Muscle of back (tissue), 3 donors: ENCODE measurements at regions not wholly inside any gene's neighbourhood (a gene's known extent, or its start where the extent isn't known, plus 50 kb on each side); places are given as distances from the start of the nearest gene placed in this dataset.
A peak's percentile ranks its signal among the peaks of the same experiment; 100 is the strongest.

Source experiments
- DNase-seq, 3 donors: peaks; one replicate each; pipeline versions ENCODE4 v3.0.0 to v3.0.0-alpha.2; 2013

DNA sequence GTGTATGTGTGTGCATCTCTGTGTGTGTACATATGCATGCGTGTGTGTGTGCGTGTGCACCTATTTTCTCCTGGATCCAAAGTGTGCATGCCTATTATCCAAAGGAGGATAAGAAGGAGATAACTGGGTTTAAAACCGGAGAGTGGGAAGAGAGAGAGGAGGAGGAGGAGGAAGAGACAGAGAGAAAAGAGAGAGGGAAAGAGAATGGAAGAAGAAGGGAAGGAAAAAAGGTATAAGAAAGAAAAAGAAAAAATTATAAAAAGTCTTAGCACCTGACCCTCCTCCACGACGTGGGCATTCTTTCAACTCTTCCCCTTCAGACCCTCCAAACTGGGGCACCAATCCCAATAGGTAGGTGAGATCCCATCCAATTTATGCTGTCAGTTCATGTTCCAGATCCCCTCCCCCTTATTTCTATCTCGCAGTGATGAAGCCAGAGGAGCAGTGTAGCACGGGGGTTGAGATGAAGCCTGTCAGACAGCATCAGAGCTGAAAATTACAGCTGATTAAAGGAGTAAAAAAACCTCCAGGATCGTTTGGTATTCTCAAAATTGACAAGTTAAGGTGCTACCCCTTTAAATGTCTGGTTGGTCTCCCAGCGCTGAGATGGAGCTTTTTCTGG lies 386.7 kb upstream of the ATP5MC3 start:
- no peak for DNase-seq

DNA sequence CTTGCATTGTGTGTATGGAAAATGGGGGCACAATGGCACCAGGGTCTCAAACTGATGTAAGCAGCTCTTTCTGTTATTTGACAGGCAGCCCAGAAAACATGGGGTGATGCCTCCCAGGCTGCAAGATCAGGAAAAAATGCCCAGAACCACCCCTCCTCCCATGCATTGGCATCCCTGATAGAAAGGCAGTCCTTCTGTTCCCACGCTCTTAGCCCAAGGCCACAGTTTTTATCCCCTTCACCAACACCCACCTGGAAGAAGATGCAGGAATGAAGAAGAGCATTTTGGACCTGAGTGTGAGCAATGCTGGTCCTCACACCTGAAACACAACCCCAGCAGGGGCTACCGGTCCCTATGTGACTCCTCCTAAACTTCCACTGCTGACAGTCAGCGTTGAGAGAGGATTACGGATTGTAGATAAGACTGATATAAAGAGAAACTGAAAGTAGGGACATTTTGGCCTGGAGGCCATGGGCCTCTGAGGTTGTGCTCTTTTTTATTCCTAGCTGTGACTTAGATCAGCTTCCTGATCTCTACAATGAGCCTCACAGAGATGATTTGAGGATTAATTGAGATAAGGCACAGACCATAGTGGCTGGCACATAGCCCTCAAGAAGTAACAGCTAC lies 386.0 kb upstream of the ATP5MC3 start:
- DNase-seq = no peak

DNA sequence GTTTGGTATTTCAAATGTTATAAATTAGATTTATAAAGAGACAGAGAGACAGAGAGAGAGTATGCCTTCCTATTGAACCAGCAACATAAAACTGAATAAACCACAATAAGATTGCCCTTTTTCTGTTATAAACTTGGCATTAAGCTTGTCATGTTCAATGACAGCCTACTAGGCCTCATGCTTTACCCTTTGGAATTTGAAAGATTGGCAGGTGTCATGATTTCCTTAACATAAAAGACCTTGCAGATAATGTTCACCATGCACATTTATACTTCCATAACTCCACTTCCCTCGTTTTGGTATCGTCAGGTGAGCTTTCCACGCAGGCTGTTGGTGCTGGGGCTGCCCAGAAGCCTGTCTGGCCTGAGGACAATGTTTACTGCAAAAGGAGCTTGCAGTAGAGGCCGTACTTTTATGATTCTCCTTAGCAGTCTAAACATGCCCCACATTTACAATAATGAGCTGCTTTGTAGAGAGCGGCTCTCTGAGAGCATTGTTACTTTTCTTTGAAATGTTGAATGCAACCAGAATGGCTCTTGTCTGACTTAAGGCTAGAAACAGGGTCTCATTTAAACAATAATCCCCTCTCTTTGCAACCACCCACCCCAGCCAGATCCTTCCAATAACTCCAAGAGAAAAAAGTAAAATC lies 379.1 kb upstream of the ATP5MC3 start:
- no peak for DNase-seq

DNA sequence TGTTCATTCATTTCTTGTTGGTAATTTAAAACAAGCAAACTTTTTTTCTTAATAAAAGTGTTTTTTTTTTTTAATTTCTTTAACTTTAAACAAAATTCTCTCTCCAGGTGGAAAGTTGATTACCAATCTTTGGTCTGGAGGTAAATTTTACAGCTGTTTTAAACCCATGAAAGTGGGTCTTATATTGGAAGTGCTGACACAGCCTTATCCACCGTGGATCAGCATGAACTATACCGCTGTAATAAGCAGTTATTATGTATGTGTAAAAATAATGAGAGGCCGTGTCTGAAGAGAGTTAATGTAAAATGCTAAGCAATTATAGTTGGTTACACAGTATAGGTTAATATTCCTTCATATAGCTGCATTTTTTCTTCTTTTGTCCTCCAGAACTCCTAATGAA lies 378.1 kb upstream of the ATP5MC3 start:
- no peak for DNase-seq

DNA sequence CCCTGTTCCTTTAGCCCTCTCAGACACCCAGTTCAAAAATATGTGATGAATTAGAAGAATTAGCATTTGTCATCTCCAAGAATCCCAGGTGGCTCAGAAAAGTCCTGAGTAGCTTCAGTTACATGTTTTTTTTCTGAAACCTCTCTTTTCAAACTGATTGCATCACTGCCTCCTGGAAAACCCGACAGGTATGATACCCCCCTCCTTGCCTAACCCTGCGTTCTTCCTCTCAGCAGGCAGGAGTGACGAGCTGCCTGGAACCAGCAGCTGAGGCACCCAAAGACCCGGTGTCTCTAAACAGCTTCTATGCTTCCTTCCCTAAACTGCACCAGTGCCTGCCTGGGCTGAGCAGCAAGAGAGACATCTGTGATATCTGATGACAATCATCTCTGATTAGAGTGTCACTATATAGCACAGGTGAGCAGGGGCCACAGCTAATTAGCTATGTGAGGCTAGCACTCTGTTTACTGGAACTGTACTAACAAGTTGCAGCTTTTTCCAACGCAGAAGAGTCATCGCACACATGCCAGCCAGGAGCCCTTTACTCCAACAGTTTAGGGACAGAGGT lies 376.4 kb upstream of the ATP5MC3 start:
- DNase-seq = no peak

DNA sequence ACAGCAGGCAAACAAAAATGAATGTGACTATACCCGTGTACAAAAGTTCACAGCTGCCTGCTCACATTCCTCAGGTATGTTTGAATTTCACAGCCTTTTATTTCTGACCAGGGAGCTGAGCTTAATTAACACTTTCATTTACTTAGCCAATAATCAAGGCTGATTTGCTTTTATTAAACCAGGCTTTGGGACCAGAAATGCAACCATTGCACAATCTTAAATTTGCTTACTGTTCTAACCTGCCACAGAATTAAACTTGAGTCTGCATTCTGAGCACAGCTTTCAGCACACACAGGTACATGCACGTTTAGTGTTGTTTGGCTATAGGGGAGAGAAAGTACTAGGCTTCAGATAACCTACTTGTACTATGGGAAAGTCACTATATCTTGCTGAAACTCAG lies 372.4 kb upstream of the ATP5MC3 start:
- DNase-seq = no peak

DNA sequence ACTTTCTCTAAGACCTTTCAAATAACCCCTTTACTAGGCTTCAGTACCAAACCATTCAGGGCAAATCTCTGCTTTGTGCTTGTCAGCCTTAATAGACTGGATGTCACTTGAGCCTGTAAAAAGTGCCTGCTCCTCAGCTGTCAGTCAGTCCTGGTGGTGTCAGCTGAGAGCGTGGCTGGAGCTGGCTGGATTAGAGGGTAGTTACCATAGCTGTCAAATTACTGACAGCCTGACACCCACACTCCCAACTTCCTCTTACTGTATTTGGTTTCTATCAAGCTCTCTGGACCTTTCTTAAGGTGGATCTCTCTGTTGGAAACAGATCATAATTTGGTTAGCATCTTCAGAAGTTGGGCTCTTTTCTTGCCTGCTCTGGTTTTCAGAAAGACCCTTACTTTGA lies 371.4 kb upstream of the ATP5MC3 start:
- DNase-seq = peak in 1 of 3 donors; percentile 30

DNA sequence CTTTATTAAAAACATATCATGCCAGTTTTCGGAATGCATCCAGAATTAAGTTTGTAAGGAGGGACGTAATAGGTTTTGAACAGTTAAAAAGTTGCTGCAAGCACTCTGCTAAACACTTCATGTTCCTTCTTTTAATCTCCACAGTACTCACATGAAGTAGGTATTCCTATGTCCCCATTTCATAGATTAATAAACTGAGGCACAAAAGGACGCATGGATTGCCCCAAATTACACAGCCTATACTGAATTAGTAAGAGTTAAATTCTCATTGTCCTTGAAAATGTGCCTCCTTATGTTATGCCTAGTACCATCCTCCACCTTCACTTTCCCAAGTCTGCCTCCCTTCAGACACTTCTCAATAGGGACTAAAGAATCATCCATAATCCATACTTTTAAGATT lies 358.9 kb upstream of the ATP5MC3 start:
- no peak for DNase-seq

DNA sequence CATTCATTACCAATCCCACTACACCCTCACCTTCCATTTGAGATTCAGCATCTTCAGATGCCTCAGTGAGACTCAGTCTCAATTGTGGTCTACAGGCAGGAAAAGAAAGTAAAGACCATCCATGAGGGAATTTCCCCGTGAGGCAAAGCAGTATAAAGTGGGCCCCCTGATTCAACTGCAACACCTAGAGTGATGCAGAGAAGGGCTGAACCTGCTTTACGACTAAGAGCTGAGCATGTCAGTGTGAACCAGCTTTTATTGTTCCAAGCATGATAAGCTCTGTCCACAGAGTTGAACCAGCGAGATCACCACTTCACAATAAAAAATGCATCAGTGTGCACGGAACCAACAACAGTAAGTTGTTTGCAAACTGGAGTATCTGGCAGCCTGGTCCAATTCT lies 357.6 kb upstream of the ATP5MC3 start:
- no peak for DNase-seq

DNA sequence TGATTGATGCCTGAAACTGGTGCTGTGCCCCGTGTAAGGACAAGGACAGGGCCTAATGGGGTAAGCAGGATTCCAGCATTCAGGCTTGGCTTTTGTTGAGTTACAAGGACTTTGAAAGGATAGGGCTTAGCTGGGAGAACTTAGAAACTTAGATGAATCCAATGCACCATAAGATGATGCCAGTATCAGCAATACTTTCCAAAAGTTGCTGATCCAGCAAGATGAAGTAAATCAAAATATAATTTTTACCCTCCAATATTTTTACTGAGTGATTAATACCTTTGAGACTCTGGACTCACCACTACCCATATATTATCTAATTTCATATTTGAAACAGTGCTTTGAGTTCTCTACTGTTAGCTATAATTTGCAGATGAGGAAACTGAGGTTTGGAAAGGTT lies 354.5 kb upstream of the ATP5MC3 start:
- no peak for DNase-seq

DNA sequence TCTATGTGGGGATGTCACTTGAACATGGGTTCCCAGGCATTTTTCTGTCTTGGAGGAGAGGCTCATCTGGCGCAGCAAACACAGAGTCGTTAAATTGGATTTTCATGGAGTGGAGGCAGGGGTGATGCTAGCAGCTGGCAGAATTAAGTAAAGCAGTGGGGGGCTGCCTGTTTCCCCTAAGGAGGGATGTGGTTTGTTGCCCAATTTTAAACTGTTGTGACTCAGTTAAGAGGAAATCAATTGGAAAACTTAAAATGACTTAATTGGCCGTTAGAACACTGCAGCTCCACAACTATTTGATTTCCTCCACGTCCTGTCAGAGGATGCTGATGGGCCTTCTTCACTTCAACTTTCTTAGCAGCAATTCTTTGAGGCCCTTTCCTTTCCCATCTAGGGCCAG lies 354.1 kb upstream of the ATP5MC3 start:
- no peak for DNase-seq

DNA sequence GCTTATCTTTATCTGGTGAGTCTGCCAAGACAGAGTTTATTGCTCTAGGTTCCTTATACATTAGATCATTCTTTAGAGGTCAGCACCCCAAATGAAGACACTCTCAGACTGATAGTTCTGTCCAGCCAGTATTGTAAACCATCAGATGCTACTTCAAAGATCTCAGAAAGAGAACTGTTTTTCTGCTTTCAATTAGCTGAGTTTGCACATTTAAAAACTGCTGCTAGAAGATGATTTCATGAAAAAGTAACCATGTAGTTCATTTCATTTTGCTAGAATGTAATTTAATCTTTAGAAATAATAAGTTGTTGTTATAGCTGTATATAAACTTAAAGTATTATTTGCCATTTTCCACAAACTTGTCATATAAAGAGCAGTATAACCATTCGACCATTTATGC lies 344.5 kb upstream of the ATP5MC3 start:
- no peak for DNase-seq

DNA sequence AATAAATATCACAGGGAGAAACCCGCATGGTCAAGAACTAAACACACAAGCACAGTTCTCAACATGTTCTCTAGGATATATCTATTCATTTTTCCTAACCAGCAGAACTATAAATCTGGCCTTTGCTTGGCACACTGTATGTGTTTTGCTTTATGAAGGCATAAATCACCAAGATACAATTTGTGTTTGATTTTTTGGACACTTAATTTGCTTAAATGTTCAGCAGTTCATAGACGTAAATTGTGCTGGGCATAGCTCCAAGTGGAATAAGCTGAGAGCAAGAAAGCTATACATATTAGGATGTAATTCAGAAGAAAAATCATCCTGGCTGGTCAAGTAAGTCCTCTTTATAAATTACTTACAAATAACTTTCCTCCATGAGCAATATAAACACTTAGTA lies 341.5 kb upstream of the ATP5MC3 start:
- peak in 1 of 3 donors; percentile 11 for DNase-seq

DNA sequence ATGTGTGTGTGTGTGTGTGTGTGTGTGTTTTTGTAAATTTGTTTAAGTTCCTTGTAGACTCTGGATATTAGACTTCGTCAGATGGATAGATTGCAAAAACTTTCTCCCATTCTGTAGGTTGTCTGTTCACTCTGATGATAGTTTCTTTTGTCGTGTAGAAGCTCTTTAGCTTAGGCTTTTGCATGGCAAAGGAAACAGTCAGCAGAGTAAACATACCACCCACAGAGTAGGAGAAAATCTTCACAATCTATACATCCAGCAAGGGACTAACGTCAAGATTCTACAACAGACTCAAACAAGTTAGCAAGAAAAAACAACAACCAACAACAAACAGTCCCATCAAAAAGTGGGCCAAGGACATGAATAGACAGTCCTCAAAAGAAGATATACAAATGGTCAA lies 336.7 kb upstream of the ATP5MC3 start:
- DNase-seq = no peak

DNA sequence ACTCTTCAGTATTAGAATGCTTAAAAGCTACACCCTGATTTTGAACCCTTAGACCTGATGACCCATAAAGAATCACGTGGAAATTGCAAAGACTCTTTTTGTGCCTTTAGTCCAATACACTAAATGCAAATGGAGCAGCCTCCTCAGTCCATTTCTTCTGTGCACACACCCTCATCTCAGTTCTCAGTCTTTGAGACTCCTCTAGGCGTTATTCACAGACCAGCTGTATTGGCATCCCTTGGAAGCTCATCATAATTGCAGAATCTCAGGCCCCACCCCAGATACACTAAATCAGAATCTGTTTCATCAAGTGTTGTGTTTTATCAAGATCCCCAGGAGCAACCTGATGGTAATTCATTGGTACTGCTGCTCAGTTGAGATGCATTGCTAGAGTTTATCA lies 335.0 kb upstream of the ATP5MC3 start:
- no peak for DNase-seq

DNA sequence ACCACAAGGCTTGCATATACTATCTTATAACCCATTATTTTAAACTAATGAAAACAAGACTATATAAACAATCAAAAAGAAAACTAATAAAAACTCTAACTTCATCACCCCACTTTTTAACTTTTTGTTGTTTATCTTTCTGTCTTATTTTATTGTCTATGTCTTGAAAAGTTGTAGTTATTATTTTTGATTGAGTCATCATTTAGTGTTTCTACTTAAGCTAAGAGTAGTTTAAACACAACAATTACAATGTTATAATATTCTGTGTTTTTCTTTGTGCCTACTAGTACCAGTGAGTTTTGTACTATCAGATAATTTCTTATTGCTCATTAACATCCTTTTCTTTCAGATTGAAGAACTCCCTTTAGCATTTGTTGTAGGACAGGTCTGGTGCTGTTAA lies 318.7 kb upstream of the ATP5MC3 start:
- no peak for DNase-seq

DNA sequence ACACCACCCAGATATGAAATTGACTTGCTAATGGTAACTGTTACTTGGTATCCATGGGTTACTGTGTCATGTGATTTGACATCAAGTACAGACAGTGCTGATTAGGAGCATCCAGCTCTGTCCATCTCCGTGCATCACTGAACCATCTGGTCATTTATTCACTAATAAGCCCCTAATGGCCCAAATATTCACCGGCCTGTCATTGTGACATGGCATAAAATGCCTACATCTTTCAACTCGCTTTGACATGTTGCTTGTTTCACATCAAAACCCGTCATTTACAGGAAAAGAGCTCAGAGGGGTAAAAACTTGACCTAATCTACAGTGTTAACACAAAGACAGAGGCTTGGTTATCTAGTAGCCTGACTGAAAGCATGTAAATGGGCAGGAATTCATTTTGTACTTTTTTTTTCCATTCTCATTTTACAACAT lies 308.9 kb upstream of the ATP5MC3 start:
- DNase-seq = no peak

DNA sequence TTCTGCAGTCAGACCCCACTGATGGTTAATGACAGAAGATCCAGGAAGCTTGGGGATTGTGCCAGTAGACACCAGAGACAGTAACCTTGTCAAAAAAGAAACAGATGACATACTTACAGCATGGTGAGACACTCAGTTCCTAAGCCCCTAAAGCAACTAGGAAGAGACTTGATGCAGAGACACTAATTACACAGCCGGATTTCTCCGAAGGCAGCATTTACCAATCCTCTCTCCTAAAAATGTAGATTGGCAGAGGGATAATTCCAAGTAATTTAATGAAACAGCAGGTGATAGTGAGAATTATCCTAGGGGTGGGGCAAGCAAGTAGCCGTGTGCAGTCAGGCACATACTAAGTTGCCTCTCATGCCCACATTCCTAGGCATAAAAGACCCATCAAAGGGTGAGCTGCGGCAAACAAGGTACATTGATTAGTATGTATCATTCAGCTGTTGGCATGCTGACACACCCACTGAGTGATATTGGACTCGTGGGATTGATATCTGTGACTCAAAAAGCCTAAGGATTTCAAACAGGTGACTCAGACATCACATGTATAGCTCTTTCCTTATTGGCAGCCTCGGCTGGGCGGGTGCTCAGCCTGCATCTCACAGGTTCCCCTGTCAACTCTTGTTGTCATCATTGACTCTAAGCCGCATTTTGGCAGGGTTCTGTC lies 296.7 kb upstream of the ATP5MC3 start:
- no peak for DNase-seq

DNA sequence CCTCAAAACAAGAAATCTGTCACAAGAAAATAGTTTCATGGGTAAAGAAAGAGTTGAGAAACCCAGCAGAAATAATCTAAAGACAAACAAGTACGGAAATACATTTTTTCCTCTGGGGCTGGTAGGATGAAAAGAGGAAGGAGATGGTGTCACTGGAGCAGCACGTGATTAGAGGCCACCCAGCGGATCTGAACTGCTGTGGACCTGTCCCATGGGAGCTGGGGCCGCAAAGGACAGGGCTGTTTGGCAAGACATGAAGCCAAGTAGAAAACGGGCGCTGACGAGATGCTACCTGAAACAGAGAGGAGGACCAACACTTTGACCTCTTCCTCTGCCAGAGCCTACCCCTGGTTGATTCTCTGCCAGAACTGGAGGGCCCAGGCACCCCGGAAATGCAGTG lies 295.4 kb upstream of the ATP5MC3 start:
- DNase-seq = no peak

DNA sequence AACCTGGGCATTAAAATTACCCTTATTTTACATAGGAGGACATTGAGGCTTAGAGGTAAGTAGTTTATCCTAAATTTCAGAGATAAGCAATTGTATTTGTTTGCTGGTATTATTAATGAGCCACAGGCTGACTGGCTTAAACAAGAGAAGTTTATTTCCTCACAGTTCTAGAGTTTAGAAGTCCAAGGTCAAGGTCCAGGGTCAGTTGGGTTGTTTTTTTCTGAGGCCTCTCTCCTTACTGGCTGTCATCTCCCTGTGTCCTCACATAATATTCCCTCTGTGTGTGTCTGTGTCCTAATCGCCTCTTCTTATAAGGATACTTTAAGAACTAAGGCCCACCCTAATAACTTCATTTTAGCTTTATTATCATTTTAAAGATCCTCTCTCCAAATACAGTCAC lies 294.9 kb upstream of the ATP5MC3 start:
- no peak for DNase-seq

DNA sequence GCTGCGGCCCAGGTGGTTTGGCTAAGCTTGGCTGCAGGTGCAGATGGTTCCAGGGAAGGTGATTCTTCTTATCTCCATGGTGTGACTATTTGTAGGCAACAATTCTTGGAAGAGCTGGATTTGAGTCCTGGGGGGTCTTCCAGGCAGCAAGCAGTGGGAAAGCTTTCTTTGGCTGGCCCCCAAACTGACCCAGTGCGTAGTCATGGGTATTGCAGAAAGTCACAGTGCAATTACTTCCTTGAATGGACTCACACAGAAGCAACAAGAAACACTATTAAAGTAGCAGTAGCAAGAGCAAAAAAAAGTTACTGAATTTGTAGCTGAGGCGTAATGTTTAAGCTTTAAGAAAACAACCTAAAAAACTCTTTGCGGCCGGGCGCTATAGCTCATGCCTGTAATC lies 293.6 kb upstream of the ATP5MC3 start:
- no peak for DNase-seq

DNA sequence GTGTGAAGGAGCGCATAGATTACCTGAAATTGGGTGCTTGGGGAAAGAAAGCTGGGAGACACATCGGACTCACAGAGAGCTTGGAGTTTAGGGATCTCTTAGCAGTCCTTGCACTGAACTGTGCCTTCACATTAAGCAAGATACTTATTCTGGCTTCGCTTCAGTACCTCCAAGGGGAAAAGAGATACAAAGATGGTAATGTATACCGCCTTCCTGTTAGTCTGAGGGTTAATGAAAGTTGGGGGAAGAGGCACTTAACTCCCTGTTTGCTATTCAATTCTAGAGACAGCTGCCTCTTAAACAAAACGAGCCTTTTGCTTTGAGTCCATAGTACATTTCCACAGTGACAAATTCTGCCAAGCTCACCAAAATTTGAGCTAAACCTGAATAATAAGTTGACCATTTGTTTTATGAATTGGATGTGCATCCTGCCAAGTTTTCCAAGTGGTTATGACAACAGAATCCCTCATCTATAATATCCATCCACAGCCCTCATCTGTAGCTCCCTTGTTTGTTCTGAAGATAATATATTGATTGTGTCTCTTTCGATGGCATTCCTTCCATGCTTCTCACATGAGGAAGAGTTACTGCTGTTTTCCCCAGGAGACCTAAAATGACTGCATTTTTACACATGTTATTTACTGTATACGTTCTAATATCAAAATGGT lies 287.1 kb upstream of the ATP5MC3 start:
- DNase-seq = no peak
